ENCODE measurements at regions not wholly inside any gene's neighbourhood (a gene's known extent, or its start where the extent isn't known, plus 50 kb on each side); places are given as distances from the start of the nearest gene placed in this dataset.
"Not testable (repeated sequence)": the region's sequence is repeated elsewhere in the genome, so short reads cannot be mapped to it uniquely, and the experiment has no call there.

DNA sequence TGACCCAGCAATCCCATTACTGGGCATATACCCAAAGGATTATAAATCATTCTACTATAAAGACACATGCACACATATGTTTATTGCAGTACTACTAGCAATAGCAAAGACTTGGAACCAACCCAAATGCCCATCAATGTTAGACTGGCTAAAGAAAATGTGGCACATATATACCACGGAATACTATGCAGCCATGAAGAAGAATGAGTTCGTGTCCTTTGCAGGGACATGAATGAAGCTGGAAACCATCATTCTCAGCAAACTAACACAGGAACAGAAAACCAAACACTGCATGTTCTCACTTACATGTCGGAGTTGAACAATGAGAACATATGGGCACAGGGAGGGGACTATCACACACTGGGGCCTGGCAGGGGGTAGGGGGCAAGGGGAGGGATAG, 183.0 kb downstream of the HACE1 start:
- not testable (repeated sequence) for DNase-seq

DNA sequence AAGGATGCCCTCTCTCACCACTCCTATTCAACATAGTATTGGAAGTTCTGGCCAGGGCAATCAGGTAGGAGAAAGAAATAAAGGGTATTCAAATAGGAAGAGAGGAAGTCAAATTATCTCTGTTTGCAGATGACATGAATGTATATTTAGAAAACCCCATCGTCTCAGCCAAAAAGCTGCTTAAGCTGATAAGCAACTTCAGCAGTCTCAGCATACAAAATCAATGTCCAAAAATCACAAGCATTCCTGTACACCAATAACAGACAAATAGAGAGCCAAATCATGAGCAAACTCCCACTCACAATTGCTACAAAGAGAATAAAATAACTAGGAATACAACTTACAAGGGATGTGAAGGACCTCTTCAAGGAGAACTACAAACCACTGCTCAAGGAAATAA, 184.6 kb downstream of the HACE1 start:
- not testable (repeated sequence) for DNase-seq

DNA sequence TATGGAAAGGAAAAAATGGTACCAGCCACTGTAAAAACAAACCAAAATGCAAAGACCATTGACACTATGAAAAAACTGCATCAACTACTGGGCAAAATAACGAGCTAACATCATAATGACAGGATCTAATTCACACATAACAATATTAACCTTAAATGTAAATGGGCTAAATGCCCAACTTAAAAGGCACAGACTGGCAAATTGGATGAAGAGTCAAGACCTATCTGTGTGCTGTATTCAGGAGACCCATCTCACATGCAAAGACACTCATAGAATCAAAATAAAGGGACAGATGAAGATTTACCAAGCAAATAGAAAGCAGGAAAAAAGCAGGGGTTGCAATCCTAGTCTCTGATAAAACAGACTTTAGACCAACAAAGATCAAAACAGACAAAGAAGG, 186.6 kb downstream of the HACE1 start:
- not testable (repeated sequence) for DNase-seq

DNA sequence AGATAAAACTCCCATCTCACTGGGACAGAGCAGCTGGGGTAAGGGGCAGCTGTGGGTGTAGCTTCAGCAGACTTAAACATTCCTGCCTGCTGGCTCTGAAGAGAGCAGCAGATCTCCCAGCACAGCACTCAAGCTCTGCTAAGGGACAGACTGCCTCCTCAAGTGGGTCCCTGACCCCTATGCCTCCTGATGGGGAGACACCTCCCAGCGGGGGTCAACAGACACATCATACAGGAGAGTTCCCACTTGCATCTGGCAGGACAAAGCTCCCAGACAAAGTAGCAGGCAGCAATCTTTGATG, 188.2 kb downstream of the HACE1 start:
- not testable (repeated sequence) for DNase-seq

DNA sequence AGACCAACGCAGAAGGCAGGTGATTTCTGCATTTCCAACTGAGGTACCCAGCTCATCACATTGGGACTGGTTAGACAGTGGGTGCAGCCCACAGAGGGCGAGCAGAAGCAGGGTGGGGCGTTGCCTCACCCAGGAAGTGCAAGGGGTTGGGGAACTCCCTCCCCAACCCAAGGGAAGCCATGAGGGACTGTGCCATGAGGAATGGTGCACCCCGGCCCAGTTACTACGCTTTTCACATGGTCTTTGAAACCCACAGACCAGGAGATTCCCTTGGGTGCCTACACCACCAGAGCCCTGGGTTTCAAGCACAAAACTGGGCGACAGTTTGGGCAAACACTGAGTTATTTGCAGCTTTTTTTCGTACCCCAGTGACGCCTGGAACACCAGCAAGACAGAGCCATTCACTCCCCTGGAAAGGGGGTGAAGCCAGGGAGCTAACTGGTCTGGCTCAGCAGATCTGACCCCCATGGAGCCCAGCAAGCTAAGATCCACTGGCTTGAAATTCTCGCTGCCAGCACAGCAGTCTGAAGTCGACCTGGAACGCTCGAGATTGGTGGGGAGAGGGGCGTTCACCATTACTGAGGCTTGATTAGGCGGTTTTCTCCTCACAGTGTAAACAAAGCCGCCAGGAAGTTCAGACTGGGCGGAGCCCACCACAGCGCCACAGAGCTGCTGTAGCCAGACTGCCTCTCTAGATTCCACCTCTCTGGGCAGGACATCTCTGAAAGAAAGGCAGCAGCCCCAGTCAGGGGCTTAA, 188.7 kb downstream of the HACE1 start:
- DNase-seq, result not testable (repeated sequence)

DNA sequence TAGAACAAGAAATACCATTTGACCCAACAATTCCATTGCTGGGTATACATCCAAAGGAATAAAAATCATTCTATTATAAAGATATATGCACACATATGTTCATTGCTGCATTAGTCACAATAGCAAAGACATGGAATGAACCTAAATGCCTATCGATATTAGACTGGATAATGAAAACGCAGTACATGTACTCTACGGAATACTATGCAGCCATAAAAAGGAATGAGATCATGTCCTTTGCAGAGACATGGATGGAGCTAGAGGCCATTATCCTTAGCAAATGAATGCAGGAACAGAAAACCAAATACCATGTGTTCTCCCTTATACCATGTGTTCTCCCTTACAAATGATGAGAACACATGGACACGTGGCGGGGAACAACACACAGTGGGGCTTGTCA, 190.2 kb downstream of the HACE1 start:
- DNase-seq, result no peak

DNA sequence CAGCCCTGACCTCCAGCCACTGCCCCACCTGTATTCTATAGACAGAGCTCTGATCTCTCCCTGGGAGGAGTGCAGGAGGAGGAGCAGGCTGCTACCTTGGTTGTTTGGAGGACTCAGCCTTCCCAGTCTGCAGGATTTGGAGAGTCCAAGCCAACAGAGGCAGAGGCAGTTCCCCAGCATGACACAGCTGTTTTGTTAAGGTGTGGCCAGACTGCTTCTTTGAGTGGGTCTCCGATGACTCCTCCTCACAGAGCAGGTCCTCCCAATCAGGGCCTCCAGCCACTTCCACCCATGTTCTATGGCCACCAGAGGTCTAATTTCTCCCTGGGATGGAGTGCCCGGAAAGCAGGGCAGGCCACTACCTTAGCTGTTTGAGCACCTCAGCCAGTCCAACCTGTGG, 203.5 kb downstream of the HACE1 start:
- DNase-seq, result no peak

DNA sequence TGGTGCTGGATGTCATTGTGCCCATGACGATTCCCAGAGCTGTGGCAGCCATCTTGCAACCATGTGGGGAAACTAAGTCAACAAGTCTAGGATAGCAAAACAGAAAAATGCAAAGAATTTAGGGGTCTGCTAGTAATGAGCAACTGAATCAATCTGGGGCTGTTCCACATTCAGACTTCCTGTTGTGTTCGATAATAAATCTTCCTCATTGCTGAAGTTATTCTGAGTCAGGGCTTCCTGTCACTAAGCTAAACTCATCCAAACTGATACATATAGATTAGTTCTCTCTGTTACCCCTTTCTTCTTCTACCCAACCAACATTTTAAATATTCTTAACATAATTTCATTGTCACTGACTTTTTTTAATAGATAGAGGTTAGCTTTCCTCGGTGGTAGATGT, 205.9 kb downstream of the HACE1 start:
- no peak for DNase-seq

DNA sequence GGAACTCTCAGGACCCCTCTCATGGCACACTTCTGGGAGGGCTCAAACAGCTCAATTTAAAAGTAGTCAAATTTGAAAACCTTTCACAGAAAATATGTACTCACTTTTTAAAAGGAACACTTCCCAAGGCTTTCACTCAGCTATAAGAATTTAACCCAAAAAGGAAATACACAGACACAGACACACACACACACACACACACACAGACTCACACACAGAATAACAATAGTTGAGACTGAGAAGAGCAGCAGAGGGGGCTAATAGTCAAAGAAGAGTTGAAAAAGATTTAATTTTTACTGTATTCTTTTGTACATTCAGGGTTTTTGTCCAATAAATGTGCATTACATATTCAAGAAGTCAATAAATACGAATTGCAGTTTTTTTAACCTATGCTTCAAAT, 211.4 kb downstream of the HACE1 start:
- no peak for DNase-seq

DNA sequence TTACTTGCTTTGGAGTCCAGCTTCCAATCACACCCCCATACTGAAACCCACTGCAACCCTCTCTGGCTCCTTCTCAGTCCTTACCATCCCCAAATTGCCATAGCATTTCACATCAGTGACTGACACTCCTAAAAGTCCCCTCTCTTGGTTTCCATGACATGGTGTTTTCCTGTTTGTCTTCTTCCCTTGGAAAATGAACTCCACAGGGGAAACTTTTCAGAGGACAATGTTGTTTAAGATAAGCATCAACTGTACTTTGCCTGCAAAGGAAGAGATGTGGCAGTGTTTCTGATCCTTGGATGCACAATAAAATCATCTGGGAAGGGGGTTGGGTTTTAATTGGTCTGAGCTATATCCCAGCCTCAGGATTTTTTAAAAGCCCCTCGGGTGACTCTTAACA, 214.9 kb downstream of the HACE1 start:
- no peak for DNase-seq

DNA sequence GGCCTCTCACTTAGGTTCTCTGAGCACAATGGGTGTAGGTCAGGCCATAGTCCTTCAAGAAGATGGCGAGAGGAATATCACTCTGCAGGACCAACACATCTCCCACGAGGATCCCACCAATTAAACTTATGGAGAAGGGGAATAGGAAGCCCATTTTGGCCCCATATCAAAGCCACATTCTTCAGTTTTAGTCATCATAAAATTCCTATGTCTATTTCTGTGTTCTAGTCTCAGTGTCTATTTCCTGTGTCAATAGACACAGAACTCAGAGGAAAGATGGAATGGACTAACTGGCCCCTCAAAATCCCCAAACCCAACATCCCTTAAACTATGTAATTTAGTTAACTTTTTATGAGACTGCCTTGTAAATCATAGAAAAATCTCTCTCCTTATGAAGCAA, 216.8 kb downstream of the HACE1 start:
- DNase-seq, result no peak

DNA sequence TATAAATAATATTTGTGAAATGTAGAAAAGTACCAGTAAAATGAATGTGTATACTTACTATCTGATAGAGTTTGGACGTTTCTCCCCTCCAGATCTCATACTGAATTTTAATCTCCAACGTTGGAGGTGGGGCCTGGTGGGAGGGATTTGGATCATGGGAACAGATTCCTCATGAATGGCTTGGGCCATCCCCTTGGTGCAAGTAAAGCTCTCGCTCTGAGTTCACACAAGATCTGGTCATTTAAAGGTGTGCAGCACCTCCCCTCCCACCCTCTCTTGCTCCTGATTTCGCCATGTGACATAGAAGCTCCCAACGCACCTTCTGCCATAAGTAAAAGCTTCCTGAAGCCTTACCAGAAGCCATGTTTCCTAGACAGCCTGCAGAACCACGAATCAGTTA, 219.0 kb downstream of the HACE1 start:
- DNase-seq, result no peak

DNA sequence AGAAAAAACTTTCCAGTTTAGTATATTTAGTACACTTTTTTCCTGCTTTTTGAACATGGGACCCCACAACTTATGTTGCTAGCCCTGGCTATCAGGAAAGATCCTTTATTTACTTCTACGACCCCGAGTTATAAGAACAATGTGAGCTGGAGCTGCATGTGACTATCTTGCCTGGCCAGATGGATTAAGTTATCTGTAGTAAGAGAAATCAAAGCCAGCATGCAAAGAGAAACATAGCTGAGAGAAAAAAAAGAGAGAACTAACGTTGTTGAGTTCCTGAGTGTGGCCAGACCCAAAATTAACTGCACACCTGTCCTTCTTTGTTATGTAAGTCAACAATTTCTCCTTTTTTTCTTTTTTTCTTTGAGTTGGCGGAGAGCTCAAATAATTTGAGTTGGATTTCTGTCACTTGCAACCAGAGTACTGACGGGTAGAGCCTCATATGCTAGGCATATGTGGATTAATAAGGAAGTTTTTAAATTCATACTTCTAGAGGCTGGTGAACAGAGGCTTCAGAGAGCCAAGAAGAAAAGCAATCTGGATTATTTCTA, 219.5 kb downstream of the HACE1 start:
- no peak for DNase-seq

DNA sequence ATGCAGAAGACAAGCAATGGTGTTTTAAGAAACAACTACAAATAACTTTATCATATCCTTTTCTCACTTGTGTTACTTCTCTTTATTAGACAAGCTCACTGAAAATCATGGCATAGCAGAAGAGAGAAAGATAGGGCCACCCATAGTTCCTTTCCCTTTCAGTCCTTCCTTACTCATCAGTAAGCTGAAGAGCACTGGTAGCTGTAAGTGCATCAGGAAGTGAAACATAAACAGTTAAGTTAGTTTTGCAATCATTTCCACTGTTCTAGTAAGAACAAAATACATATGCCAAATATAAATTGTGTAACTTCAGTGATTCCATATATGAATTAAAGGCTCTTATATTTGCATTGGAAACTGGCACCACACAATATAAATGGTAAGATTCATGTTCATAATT, 220.1 kb downstream of the HACE1 start:
- DNase-seq, result no peak

DNA sequence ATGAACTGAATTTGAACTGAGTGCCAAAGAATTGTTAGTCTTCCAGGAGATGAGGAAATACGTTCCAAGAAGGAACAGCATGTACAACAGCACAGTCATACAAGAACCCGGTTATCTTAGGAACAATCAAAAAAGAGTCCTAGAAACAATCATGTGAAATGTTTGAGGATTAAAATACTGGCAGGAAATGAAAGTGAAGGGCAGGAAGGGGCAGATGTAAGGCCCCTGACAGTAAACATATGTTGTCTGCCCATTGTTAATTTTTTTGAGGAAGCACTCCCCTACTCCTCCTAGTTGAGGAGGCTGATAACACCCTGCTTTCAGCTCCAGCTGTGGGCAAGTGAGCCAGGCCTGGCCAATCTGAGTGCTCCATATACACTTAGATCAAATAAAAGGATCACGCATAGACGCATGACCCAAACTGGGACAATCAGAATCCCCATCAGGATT, 220.9 kb downstream of the HACE1 start:
- no peak for DNase-seq

DNA sequence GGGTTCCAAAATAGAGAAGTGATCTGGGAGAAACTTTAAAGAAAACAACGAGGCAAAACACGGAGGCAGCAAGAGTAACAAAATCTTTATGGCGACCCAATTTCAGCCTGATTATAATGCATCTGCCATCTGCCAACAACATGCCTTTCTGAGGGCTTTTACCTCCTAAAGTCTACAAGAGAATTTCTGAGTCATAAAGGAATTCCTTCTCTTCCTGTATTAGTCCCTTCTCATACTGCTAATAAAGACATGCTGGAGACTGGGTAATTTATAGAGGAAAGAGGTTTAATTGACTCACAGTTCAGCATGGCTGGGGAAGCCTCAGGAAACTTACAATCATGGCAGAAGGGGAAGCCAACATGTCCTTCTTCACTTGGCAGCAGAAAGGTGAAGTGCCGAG, 226.6 kb downstream of the HACE1 start:
- no peak for DNase-seq

DNA sequence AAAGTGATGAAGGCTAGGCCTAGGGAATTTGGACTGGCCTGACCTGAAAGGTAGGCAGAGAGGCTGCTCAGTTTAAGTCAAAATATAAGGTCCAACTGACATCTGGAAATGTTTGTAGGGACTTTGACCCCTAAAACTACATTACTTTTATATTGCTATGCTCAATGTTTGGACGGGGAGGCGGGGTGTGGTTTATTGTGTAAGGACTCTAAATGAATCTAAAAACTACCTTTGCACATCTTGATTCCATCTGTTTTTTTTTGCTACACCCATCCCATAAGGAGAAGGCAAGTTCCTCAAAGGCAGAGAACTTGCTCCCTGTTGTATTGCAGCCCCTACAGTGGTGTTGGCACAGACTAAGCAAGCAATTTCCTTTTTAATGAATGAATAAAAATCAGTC, 227.1 kb downstream of the HACE1 start:
- no peak for DNase-seq

DNA sequence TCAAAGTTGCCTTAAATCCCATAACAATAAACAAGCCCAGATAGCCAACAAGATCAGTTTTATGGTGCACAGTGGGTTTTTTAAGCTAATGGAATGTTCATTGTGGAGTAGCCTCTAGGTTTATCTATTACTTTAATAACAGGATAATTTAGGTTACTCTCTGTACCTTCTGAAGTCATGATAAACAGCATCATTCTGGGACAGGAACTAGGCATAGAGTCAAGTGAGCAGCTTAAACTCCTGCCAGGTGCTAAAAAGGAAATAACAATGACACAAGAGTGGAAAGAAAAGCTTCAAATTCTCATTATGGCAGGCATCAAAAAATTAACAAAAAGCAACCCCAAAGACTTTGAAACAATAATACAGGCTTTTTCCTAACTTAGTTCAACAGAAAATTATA, 228.8 kb downstream of the HACE1 start:
- no peak for DNase-seq

DNA sequence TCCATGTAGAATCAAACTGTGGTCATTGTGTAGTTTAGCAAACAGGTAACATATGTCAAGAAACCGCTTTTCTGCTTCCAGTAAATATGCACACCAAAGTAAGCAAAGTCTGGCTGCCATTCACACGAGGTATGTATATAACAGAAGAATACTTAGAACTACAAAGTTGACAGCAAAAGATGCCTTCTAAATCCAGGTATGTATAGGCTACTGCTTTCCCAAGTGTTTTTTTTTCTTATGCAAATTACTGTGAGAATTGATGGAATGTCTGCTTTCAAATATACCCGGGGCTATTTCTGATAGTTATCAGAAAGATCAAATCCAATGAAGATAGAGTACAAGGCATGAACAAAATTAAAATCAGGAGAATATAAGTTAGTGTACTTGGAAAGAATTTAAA, 229.2 kb downstream of the HACE1 start:
- no peak for DNase-seq

DNA sequence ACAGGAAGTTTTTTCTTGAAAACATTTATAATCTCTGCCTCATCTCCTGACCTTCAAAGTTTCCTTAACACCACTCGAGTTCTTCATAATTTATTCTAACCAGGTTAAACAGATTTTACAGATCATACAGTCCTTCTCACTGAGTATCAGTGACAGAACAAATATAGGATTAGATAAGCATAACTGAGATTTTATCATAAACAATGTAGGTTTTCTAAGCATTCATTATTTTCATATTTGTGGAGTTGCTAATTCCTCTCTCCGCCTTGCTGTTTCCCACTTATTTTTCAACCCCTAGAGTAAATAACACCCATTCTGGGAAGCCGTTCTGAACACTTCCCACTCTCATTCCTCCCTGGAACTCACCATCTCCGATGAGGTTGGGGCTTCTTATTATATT, 229.9 kb downstream of the HACE1 start:
- DNase-seq, result no peak

DNA sequence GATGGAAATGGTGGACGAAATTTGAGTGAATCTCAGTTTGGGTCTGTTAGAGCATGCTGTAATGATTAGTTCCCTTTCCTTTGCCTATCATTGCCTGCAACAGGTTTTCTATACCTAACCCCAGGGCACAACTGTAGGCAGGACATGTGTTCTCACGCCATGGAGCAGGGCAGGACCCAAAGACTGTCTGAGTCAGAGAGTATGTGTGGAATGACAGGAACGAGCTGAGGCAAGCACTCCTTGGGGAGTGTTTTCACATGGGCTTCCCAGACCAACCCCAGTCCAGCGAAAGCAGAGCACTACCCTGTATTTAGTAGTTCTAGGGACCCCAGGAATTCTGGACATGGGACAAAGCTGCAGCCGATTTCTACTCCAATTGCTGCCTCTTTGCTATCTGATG, 234.2 kb downstream of the HACE1 start:
- DNase-seq, result no peak

DNA sequence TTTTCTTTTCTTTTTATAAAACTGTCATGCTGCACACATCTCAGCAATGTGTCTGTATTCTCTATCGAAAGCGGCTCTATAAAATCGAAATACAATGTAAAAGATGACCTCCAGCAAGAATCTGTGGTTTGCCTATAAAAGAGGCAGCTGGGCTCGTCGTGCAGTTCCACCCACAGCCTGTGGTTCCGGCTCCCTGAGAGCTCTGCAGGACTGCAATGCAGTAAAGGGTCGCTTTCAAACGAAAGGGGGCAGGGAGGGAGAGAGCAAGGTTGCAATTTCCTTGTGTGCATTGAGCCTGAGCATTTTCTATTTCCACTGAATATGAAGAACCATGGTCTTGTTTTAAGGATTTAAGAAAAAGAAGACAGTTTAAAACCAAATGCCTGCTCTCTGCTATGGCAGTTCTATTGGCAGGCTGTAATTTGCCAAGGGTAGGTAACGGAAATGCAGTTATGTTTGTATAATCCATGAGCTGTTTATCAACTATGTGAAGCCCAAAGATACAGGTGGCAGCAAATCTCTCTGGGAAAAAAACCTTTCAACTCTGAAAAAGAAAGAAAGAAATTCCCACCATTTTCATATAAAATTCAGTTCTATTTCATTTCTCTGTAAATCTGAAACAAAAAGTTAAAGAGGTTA, 236.5 kb downstream of the HACE1 start:
- no peak for DNase-seq

DNA sequence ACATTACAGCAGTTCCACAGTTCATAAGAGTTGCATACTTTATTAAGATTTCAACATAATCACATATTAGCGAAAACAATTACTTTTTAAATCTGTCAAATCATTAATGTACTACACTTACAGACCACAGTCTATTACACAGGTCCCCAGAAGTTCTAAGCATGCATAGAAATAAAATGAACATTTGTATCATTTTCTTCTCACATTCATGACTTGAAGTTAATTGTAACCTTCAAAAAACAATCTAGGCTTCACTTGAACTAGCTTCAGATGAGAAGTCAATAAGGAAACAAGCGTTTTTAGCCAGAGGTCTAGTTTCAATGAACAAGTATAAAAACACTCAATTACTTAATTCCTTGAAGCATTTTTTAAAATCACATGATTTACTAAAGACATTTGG, 238.3 kb downstream of the HACE1 start:
- no peak for DNase-seq

DNA sequence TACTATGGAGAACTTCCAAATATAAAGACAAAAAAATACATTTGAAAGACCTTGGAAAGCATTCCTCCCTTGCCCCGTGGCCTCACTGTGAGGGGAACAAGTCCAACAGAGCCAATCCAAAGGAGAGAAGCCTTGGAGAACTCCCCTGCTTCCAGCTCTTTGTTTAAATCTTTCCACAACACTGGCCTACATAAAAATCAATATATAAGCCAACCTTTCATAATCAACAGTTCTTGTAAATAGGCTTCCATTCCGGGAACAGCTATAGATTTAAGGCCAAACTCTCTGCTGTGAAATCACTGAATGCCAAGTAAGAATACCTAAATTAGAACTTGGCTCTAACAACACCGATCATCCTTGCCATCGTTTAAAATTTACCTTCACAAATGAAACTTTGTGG, 242.1 kb downstream of the HACE1 start:
- no peak for DNase-seq

DNA sequence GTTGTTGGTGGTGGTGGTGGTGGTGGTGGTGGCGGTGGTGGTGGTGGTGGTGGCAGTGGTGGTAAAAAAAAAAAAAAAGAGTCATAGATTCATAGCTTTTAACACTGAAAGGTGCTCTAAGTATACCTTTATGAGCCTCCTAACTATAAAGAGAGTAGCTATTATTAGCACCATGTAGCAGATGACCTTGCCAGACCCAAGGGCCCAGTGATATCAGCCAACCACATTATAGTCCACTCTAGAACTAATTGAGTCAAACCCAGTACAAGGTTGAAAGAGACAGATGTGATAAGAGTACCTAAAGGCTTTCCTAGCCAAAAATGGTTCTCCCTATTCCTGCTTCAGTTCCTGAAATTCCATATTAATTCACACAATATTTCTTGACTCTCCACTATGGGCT, 245.3 kb downstream of the HACE1 start:
- DNase-seq, result no peak

Measured in activated CD4-positive, CD25-positive, alpha-beta regulatory T cell treated with anti-CD3 and anti-CD28 coated beads, Interleukin-2, amount 50 U/mL, for 72 hours (primary cell).